ENCODE measurements at regions not wholly inside any gene's neighbourhood (a gene's known extent, or its start where the extent isn't known, plus 50 kb on each side); places are given as distances from the start of the nearest gene placed in this dataset.
"Not testable (repeated sequence)": the region's sequence is repeated elsewhere in the genome, so short reads cannot be mapped to it uniquely, and the experiment has no call there.

GRCh38 chr7:125247514-125248098 is 318.0 kb upstream of the POT1 start:
- no peak for DNase-seq (ENCODE audit: low spot score)

GRCh38 chr7:125246706-125247105 is 317.1 kb upstream of the POT1 start:
- no peak for DNase-seq (ENCODE audit: low spot score)

DNA sequence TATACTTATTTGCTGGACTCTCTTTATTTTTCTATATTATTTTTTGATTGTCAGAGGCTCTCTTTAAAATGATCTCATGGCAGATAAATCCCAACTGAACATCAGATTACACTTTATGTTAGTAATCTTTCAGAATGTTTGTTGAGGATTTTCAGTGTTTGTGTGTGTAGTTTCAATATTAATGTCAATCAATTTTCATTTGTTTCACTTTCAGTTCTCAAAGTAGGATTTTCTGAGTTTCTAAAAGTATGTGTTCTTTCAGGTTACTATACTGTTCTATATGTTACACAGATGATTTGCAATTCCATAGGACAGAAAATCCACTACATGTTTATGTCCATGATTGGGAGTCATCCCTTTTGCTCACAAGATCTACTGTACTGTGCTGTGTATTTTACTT is 311.9 kb upstream of the POT1 start:
- DNase-seq (ENCODE audit: low spot score) = no peak

DNA sequence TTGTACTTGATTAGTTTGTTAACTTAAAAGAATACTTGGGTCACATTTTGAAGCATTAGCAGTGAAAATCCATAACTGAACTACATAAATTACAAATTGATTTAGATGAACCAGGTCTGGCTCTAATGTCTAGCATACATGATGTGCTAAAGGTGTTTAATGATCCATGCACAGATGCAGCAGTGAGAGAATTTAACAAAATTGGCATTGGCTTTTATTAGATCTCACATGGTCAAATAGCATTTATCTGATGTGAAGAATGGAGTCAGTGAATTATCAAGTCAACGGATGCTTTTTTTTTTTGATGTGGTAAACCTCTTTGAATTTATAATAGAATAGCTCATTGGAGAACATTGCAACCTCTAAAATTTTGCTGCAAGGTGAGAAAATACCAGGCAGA is 293.0 kb upstream of the POT1 start:
- DNase-seq (ENCODE audit: low spot score) = no peak

GRCh38 chr7:125218076-125218475 is 288.5 kb upstream of the POT1 start:
- DNase-seq (ENCODE audit: low spot score) = no peak

- DNase-seq (ENCODE audit: low spot score) = no peak
Measured at GRCh38 chr7:125201002-125201401, 271.4 kb upstream of the POT1 start.

GRCh38 chr7:125197731-125198393 is 268.2 kb upstream of the POT1 start:
- no peak for DNase-seq (ENCODE audit: low spot score)

DNA sequence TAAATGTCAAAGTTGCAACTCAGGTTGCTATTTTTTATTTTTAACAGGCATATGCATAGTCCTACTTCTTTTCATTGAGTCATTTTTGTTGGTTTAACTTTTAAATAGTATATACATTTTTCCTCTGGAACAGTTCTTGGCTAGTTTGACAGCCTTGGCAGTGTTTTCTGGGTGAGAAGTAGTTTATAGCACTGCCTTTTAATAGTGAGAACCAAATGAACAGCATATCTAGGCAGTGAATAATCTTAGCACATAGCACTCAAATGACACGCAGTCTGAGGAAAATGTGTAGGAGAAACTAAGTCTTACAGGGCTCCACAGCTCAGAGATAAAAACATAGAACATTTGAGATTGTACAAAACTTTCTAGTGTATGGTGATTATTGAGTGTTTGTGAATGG is 265.5 kb upstream of the POT1 start:
- DNase-seq (ENCODE audit: low spot score) = no peak

- no peak for DNase-seq (ENCODE audit: low spot score)
Measured at GRCh38 chr7:125193263-125193662, 263.6 kb upstream of the POT1 start.

DNA sequence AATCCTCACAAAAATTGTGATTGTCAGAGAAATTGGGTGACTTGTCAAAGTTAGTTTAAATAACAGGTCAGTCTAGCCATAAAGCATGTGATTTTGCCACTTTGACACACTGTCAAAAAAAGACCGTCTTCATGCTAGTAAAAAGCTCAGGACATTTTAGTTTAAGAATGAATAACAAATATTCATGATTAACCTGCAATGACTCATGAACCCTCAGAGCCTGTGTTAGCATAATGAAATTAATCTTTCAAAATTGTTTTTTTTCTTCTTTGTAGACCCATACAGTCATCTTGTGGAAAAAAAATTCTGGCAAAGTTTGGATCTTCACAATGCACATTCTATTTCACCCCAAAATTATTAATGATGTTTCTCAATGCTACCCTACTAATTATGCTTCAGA is 255.2 kb upstream of the POT1 start:
- DNase-seq (ENCODE audit: low spot score) = no peak

- DNase-seq (ENCODE audit: low spot score) = not testable (repeated sequence)
Measured at GRCh38 chr7:125181569-125182267, 252.1 kb upstream of the POT1 start.

GRCh38 chr7:125173571-125173970 is 243.9 kb upstream of the POT1 start:
- DNase-seq (ENCODE audit: low spot score) = no peak

GRCh38 chr7:125169088-125169487 is 239.5 kb upstream of the POT1 start:
- no peak for DNase-seq (ENCODE audit: low spot score)

GRCh38 chr7:125154930-125155329 is 225.3 kb upstream of the POT1 start:
- DNase-seq (ENCODE audit: low spot score) = no peak

DNA sequence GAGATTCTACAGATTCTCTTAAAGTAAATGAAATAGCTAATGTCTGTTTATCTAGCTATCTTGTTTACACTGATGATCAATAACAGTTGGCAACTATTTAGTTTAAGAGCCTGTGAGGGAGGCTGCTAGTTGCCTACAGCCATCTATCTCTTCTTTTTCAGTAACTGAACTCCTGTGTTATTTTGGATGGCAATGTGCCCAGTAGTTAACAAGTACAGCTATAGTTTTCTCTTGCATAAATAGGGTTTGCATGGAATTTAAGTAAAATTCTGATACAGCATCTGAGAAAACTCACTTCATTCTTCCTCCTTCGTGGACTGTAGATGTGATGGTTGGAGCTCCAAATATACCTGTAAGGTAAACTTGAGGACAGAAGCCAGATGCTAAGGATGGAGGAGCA is 219.5 kb upstream of the POT1 start:
- DNase-seq (ENCODE audit: low spot score) = no peak

GRCh38 chr7:125147047-125147446 is 217.4 kb upstream of the POT1 start:
- no peak for DNase-seq (ENCODE audit: low spot score)

DNA sequence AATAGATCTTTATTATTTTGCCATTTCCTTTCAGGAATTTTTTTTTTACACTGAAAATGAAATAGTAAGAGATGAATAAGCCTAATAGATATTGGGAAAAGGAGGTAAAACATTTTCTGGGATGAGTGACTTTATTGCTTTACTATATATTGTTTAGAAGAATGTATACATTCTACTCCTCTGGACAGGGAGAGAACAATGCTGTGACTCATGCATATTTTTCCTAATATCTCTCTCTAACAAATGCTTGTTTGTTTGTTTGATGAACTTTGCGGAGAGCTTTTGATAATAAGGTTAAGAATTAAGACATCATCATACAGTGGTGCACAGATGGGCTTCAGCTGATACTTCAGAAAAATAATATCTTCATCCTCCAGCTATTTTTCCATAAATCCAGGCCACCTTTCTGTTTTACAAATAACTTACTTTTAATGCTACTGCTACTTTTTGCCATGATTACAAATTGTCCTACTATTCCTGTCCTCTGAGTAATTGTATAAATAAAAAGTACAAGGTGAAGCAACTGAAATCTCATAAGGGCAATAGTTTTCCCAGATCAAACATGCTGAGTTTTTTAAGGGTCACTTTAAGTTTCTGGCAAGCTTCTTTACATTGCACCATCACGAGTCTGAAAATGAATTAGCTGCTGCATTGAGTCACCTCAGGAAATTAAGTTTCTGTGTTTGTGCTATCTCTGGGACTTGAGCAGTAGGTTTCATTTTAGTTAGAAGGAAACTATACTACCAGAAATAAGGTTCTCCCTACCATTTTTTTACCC is 207.3 kb upstream of the POT1 start:
- DNase-seq (ENCODE audit: low spot score) = no peak

- no peak for DNase-seq (ENCODE audit: low spot score)
Measured at GRCh38 chr7:125136341-125136740, 206.7 kb upstream of the POT1 start.

DNA sequence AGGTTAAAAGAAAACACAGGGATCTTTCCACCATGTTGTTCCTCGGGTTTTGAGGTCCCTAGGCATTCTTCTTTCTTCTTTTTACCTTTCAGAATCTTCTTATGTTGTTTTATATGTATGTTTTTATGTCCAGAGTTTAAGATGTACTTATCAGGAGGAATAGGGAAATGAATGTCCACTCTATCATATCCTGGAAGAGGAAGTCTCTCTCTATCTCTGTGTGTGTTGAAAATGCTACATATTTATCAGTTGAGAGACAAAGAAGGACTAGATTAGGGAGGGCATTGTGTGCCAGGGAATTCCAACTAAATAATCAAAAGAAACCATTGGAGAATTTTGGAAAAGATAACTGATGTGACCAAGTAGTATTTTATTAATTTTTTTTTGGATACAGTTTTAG is 200.5 kb upstream of the POT1 start:
- DNase-seq (ENCODE audit: low spot score) = no peak

DNA sequence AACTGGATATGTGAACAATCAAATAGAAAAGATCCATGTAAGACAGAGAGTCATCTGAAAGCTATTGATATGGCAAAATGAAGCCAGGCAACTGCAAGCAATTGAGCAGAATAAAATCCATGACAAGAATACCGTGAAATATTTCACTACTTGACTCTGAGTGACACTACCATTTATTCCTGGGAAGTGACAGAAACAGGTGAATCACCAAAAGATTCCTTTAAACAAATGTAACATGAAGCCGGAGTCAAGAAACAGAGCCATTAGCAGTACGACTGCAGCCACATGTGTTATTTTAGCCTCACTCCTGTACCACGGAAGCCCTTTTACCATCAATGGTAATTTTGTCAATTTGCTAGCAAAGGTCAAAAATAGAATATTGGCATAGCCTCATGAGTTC is 197.7 kb upstream of the POT1 start:
- DNase-seq (ENCODE audit: low spot score) = no peak

- no peak for DNase-seq (ENCODE audit: low spot score)
Measured at GRCh38 chr7:125126376-125126775, 196.8 kb upstream of the POT1 start.

GRCh38 chr7:125125315-125125714 is 195.7 kb upstream of the POT1 start:
- DNase-seq (ENCODE audit: low spot score) = no peak

GRCh38 chr7:125122173-125122572 is 192.5 kb upstream of the POT1 start:
- no peak for DNase-seq (ENCODE audit: low spot score)
